BLaER1 (cell line): ENCODE measurements at regions not wholly inside any gene's neighbourhood (a gene's known extent, or its start where the extent isn't known, plus 50 kb on each side); places are given as distances from the start of the nearest gene placed in this dataset.

Source experiments
- H3K27ac ChIP-seq: shearing (Covaris generic); formaldehyde crosslinking; 2 replicates; pipeline ENCODE4 v1.8.1; 2022
- H3K27me3 ChIP-seq: shearing (Covaris generic); formaldehyde crosslinking; 2 replicates; pipeline ENCODE4 v1.8.1; 2022
- H3K36me3 ChIP-seq: shearing (Covaris generic); formaldehyde crosslinking; 2 replicates; pipeline ENCODE4 v1.8.1; 2022
- H3K4me1 ChIP-seq: shearing (Covaris generic); formaldehyde crosslinking; 2 replicates; pipeline ENCODE4 v1.8.1; 2022
- H3K4me2 ChIP-seq: shearing (Covaris generic); formaldehyde crosslinking; 2 replicates; pipeline ENCODE4 v1.8.1; 2022
- H3K4me3 ChIP-seq: shearing (Covaris generic); formaldehyde crosslinking; 2 replicates; pipeline ENCODE4 v1.8.1; 2022
- H3K9ac ChIP-seq: shearing (Covaris generic); formaldehyde crosslinking; 2 replicates; pipeline ENCODE4 v1.8.1; 2022
- H3K9me3 ChIP-seq: shearing (Covaris generic); formaldehyde crosslinking; 2 replicates; pipeline ENCODE4 v1.8.1; 2022
- H4K20me1 ChIP-seq: shearing (Covaris generic); formaldehyde crosslinking; 2 replicates; pipeline ENCODE4 v1.8.1; 2022
- Cebpa-rat ChIP-seq: shearing (Covaris generic); IDR thresholded peaks from 2 replicates; pipeline ENCODE4 v1.8.1; 2022

DNA sequence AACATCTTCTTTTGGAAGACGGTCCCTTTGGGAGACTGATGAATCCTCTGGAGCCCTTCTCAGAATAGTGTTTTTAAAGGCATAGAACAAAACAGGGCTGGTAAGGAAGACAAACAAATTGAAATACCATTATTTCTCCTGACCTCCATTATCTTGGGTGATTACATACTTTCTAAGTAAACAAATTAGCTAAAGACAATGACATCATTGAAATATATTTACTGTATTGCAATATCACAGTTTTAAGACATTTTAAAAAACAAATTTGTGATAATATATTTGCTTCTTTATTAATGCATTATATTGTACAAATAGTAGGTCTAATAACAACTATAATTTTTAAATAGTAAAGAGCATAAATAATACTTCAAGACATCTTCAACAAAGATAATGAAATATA is 152.2 kb upstream of the CDK1 start:
- H3K27ac ChIP-seq: no peak overlapping the region
- no peaks in the 10 kb centered on the region for H3K9me3 ChIP-seq
- H4K20me1 ChIP-seq: no peaks in the 10 kb centered on the region
- H3K27me3 ChIP-seq: no peaks in the 10 kb centered on the region
- H3K36me3 ChIP-seq: no peaks in the 10 kb centered on the region
- no peak for TF ChIP-seq Cebpa-rat
- no peak overlapping the region for H3K4me3 ChIP-seq
- H3K4me2 ChIP-seq: no peak overlapping the region
- H3K9ac ChIP-seq: no peak overlapping the region
- H3K4me1 ChIP-seq: no peaks in the 10 kb centered on the region

DNA sequence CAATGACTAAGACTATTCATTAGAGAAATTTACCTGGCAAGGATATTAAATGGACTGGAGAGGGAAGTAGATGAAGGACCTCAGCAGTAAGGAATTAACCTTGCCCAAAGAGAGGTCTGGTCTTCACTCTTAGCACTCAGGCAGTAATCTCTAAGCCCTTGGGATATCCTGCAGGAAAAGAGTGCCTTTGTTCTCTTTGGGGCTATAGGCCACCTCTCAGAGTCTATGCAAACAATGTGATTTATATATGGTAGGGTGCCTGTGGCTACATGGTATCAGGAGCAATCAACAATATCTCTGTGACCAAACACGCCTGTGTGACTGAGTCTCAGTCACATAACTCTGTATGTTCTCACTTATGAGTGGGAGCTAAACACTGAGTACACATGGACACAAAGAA is 154.7 kb upstream of the CDK1 start:
- H3K36me3 ChIP-seq: no peaks in the 10 kb centered on the region
- H3K27ac ChIP-seq: no peak overlapping the region
- no peaks in the 10 kb centered on the region for H3K27me3 ChIP-seq
- no peak overlapping the region for H3K4me3 ChIP-seq
- H3K9ac ChIP-seq: no peak overlapping the region
- no peaks in the 10 kb centered on the region for H3K9me3 ChIP-seq
- no peaks in the 10 kb centered on the region for H4K20me1 ChIP-seq
- no peak overlapping the region for H3K4me2 ChIP-seq
- no peaks in the 10 kb centered on the region for H3K4me1 ChIP-seq
- TF ChIP-seq Cebpa-rat: no peak

DNA sequence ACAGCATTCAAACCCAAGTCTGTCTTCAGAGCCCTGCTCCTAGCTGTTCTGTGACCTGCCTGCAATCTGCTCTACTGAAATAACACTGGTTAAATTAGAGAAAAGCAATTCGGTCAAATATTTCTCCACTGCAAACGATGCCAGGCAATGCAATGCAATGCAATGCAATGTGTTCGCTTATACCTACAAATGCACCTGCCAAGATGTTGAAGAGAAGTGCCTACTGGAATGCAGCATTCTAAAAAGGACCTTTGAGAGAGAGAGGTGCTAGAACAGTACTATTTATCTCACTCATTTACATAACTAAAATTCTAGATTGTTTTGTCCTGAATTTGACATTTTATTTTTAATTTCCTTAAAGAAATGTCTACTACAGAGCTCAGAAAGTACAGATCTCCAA is 157.3 kb upstream of the CDK1 start:
- Histone ChIP-seq H3K27me3 (no peaks in the 10 kb centered on the region), H3K36me3 (no peaks in the 10 kb centered on the region), H3K4me2 (no peak overlapping the region), H4K20me1 (no peaks in the 10 kb centered on the region), H3K4me1 (no peaks in the 10 kb centered on the region), H3K27ac (no peak overlapping the region), H3K9me3 (no peaks in the 10 kb centered on the region), H3K9ac (no peak overlapping the region), H3K4me3 (no peak overlapping the region)
- no peak for TF ChIP-seq Cebpa-rat

DNA sequence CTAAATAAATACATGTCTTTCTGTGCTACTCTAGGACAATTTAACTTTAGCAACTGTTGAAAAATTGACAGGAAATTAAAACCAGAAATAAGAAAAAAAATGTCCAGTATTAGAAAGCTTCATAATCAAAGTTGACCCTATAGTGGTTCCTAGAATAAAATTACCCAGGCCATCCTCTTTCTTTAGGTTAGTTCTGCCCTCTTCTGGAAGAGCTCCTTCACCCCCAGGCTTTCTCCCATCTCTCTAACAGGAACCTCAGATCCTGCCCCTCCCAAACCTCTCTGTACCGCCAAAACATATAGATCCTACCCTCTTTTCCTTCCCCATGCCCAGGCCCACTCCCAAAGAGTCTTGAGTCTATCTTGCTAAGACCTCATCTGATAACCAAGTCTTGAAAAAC is 159.4 kb upstream of the CDK1 start:
- H3K9ac ChIP-seq: no peak overlapping the region
- no peak overlapping the region for H3K4me2 ChIP-seq
- TF ChIP-seq Cebpa-rat: no peak
- no peaks in the 10 kb centered on the region for H3K4me1 ChIP-seq
- no peaks in the 10 kb centered on the region for H3K27me3 ChIP-seq
- no peaks in the 10 kb centered on the region for H3K9me3 ChIP-seq
- H3K4me3 ChIP-seq: no peak overlapping the region
- H3K36me3 ChIP-seq: no peaks in the 10 kb centered on the region
- no peaks in the 10 kb centered on the region for H4K20me1 ChIP-seq
- no peak overlapping the region for H3K27ac ChIP-seq

DNA sequence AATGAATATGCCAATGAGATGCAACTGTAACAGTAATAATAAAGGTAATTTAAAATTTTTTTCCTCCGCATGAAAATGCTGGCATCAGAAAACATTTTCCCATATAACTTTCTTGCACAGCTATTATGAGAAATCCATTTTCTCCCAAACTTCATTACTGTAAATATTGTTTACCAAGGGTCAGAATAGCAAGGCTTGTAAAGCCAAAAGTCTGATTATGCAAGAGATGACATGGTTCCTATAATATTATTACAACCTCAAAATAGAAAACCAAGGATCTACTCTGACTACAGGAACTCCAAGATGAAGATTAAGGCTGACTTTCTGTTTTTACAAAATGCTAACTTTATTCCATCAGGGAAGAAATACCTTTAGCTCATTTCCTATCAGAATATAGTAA is 162.7 kb upstream of the CDK1 start:
- H3K4me2 ChIP-seq: no peak overlapping the region
- H3K27ac ChIP-seq: no peak overlapping the region
- H3K9me3 ChIP-seq: no peaks in the 10 kb centered on the region
- no peak overlapping the region for H3K9ac ChIP-seq
- no peak for TF ChIP-seq Cebpa-rat
- no peaks in the 10 kb centered on the region for H4K20me1 ChIP-seq
- H3K4me3 ChIP-seq: no peak overlapping the region
- no peaks in the 10 kb centered on the region for H3K36me3 ChIP-seq
- no peaks in the 10 kb centered on the region for H3K4me1 ChIP-seq
- H3K27me3 ChIP-seq: no peaks in the 10 kb centered on the region

DNA sequence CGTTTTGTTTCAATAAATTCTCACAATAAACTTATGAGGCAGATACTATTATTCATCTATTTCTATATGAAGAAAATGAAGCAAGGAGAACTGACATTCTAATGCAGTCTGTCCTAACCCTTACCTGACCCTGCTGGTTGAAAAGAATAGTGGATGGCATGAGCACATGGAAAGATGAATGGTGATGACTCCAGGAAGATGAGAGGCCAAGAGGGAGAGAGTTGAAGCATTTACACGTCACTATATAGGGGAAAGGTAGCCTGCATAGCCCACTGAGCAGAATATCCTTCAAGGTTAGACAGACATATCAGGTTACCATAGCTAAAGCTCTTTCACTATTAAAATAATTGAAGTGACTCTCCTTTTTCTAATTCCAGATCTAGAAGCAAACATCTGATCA is 163.9 kb upstream of the CDK1 start:
- TF ChIP-seq Cebpa-rat: no peak
- Histone ChIP-seq H4K20me1 (no peaks in the 10 kb centered on the region), H3K9ac (no peak overlapping the region), H3K4me2 (no peak overlapping the region), H3K36me3 (no peaks in the 10 kb centered on the region), H3K4me1 (no peaks in the 10 kb centered on the region), H3K9me3 (no peaks in the 10 kb centered on the region), H3K27me3 (no peaks in the 10 kb centered on the region), H3K4me3 (no peak overlapping the region), H3K27ac (no peak overlapping the region)

DNA sequence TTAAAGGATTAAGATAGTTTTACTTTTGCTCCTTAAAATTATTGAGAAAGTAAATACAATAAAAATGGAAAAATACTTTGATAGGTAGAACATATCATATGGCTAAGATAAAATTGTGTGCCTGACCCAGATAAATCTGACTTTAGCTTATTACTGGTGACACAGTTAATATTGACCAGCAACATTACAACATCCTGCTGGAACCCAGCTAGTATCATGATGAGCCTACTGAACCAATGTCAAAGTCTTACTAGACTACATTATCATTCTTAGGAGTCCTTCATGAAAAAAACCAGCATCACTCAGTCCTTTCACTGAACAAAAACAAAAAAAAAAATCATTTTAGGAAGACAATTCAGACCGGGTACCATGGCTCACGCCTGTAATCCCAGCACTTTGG is 164.8 kb upstream of the CDK1 start:
- TF ChIP-seq Cebpa-rat: no peak
- H3K9ac ChIP-seq: no peak overlapping the region
- no peaks in the 10 kb centered on the region for H3K4me1 ChIP-seq
- no peak overlapping the region for H3K27ac ChIP-seq
- H3K4me3 ChIP-seq: no peak overlapping the region
- no peaks in the 10 kb centered on the region for H3K36me3 ChIP-seq
- no peak overlapping the region for H3K4me2 ChIP-seq
- H3K9me3 ChIP-seq: no peaks in the 10 kb centered on the region
- H4K20me1 ChIP-seq: no peaks in the 10 kb centered on the region
- H3K27me3 ChIP-seq: no peaks in the 10 kb centered on the region

DNA sequence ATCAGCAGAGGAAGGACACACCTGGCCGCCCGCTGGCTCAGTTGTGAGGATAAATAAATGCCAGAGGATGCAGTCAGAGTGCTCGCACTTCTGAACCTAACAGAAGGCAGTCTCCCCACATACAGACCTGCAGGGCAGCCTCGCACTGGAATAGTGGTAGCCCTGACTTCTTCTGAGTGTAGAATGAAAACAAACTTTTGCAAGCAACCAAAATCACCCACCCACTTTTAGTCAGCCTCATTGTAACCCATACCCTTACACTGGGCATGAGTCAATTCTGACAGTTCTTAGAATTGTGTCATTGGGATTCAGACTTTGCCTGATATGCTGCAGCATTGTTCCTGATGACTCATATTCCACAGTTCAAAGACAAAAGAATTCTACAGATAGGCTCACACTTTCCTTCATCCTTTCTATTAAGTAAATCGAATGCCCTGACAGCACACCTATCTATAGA is 167.0 kb upstream of the CDK1 start:
- H4K20me1 ChIP-seq: no peaks in the 10 kb centered on the region
- H3K9ac ChIP-seq: no peak overlapping the region
- no peak for TF ChIP-seq Cebpa-rat
- H3K4me1 ChIP-seq: no peaks in the 10 kb centered on the region
- no peak overlapping the region for H3K4me2 ChIP-seq
- H3K9me3 ChIP-seq: no peaks in the 10 kb centered on the region
- H3K27ac ChIP-seq: no peak overlapping the region
- no peak overlapping the region for H3K4me3 ChIP-seq
- no peaks in the 10 kb centered on the region for H3K27me3 ChIP-seq
- no peaks in the 10 kb centered on the region for H3K36me3 ChIP-seq

DNA sequence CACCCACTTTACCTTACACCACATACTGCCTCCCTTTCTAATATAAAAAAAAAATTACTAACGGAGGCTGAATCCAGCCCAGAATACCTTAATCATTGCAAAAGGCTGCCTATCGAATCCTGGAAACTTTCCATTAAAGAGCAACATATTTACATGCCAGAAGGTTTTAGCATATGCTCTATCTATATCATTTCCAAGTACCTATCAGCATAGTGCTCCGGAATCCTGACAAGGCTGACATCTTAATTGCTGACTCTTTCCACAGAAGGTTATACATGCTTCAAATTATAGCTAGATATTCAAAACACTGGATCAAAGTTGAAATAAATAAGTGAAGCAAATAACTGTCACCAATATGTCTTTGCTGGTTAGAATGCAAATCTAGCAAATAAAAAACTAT is 170.9 kb upstream of the CDK1 start:
- no peak for TF ChIP-seq Cebpa-rat
- H3K27me3 ChIP-seq: no peaks in the 10 kb centered on the region
- no peaks in the 10 kb centered on the region for H4K20me1 ChIP-seq
- H3K36me3 ChIP-seq: no peaks in the 10 kb centered on the region
- no peak overlapping the region for H3K27ac ChIP-seq
- H3K9me3 ChIP-seq: no peaks in the 10 kb centered on the region
- no peak overlapping the region for H3K9ac ChIP-seq
- H3K4me2 ChIP-seq: no peak overlapping the region
- no peak overlapping the region for H3K4me3 ChIP-seq
- no peaks in the 10 kb centered on the region for H3K4me1 ChIP-seq

DNA sequence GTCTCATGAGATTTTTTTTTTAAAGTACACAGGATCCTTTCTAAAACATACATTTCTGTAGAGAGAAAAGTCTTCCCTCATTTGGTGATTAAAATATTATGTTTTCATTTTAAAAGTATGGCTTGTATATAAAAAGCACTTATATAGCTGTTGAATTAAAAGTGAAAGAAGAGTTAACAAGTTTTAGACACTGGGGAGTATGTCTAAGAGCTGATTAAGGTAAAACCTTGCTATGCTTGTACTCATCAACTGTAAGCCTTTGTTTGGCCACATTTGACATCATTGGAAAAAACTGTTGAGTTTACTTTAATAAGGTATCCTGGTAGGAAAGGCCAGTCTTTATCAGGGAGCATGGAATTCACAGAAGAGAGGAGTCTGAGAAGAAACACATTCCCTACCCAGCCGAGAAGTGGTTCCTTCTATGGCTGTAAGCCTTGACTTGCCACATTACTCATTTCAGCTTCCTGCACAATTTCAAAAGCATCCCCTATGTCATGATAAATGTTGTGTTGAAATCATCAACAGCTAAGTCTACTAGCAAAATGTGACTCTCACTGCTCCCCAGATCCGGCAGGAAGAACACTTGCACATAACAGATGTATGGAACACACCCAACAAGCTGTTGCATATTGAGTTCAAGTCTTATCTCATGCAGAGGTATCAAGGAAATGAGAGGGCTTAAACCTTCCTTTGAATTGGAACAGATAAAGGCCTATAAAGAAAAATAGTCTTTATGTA is 171.8 kb upstream of the CDK1 start:
- Histone ChIP-seq H3K36me3 (no peaks in the 10 kb centered on the region), H4K20me1 (no peaks in the 10 kb centered on the region), H3K9me3 (no peaks in the 10 kb centered on the region), H3K4me3 (no peak overlapping the region), H3K4me1 (no peaks in the 10 kb centered on the region), H3K9ac (no peak overlapping the region), H3K27me3 (no peaks in the 10 kb centered on the region), H3K4me2 (no peak overlapping the region), H3K27ac (no peak overlapping the region)
- TF ChIP-seq Cebpa-rat: no peak

DNA sequence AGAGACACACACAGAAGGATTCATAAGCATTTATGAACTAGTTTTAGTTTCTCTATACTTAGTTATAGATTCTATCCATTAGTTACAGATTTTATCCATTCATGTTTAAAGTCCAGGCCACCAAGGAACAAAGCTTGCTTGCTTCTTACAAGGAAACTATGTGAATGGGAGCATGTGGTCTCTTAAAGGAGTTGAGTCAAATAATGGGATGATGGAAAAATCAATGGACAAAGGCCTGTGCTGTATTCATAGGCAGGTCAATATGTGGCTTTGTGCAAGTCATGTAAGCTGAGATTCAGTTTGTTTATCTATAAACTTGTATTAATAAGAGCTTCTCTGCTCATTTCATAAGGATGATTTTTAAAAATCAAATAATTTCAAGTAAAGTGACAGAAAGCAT is 172.8 kb upstream of the CDK1 start:
- Histone ChIP-seq H4K20me1 (no peaks in the 10 kb centered on the region), H3K4me1 (no peaks in the 10 kb centered on the region)
- TF ChIP-seq Cebpa-rat: no peak

More for the DNA sequence above, 172.8 kb upstream of the CDK1 start:
- Histone ChIP-seq H3K27ac (no peak overlapping the region), H3K4me3 (no peak overlapping the region), H3K36me3 (no peaks in the 10 kb centered on the region), H3K27me3 (no peaks in the 10 kb centered on the region), H3K4me2 (no peak overlapping the region), H3K9ac (no peak overlapping the region), H3K9me3 (no peaks in the 10 kb centered on the region)
